Brain pericyte (primary cell): ENCODE measurements at regions not wholly inside any gene's neighbourhood (a gene's known extent, or its start where the extent isn't known, plus 50 kb on each side); places are given as distances from the start of the nearest gene placed in this dataset.

Source experiments
- DNase-seq: peaks from one replicate; pipeline ENCODE4 v3.0.0-alpha.2; 2012; ENCODE audit warnings: low read depth, low spot score

GRCh38 chr1:221933814-221934213 lies 191.9 kb upstream of the DUSP10 start:
- DNase-seq, result no peak

- no peak for DNase-seq
These were observed 184.6 kb upstream of the DUSP10 start for GRCh38 chr1:221926441-221926840.

GRCh38 chr1:221925947-221926346 lies 184.1 kb upstream of the DUSP10 start:
- no peak for DNase-seq

DNA sequence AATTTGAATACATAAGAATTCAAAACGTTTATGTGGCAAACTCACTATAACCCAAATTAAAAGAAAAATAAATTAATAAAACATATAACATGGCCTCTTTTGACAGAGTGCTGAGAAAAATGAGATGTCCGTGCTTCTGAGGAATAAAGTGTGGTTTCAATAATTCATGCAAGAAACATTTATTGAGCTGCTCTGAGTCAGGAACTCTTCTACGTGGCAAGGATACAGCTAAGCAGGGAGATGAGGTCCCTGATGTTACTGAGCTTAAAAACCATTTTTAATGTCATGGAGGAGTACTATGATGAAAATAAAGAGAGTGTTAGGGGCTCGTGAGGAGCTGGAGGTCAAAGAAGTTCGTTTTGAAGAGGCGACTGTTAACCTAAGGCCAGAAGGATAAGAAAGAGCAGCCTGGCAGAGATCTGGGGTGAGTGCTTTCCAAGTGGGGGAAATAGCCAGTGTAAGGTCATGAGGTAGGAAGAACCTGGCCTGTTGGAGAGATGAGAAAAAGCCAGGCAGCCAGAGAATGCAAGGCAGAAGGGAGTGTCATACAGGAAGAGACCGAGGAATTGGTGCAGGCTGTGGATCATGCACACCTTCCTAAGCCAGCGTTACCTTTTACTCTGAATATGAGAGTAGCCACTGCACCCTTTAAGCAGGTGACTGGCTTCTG lies 182.2 kb upstream of the DUSP10 start:
- no peak for DNase-seq

DNA sequence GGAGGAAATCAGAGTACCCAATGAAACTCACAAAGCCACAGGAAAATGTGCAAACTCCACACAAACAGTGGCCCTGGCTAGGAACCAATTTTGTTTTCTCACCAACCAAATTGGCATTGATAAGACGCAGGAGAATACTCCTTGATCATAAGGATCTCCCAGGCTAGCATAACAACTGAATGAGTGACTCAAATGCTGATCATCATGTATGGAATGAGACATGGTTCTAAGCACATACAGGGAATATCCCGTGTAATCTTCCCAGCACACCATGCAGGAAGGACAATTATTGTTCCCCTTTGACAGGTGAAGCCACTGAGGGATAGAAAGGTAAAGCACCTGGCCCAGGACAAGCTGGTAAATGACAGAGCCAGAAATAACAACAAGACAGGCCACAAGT lies 180.0 kb upstream of the DUSP10 start:
- no peak for DNase-seq

- no peak for DNase-seq
These were observed 177.9 kb upstream of the DUSP10 start for GRCh38 chr1:221919743-221920142.

GRCh38 chr1:221919341-221919740 lies 177.5 kb upstream of the DUSP10 start:
- no peak for DNase-seq

GRCh38 chr1:221916176-221916575 lies 174.3 kb upstream of the DUSP10 start:
- DNase-seq, result no peak

GRCh38 chr1:221915764-221916163 lies 173.9 kb upstream of the DUSP10 start:
- no peak for DNase-seq

- no peak for DNase-seq
These were observed 171.5 kb upstream of the DUSP10 start for GRCh38 chr1:221913351-221913892.

DNA sequence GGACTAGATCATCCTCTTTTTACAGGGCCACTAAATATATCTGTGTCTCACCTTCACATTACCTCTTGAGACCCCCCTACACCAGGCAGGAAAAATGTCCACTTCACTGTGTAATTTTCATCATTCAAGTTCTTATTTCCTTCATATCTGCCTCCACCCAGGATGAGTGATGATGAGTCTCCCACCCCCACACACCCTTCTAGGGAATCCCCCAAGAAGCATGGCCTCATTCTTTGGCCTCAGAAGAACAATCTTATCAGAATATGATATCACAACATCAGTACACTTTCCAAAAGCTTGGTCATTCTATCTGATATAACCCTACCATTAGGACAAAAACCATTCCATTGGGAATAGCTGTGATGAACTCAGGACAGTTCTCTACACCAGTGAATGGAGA lies 170.3 kb upstream of the DUSP10 start:
- no peak for DNase-seq

DNA sequence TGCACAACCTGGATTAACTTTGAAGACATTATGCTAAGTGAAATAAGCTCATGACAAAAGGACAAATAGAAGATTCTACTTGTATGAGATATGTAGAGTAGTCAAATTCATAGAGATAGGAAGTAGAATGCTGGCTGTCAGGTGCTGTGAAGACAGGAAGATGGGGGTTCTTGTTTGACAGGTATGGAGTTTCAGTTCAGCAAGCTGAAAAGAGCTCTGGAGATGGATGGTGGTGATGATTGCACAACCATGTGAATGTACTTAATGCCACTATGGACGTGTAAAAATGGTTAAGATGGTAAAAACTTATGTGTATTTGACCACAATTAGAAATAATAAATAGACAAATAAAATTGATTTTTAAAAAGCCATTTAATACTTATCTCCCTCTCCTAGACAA lies 169.8 kb upstream of the DUSP10 start:
- no peak for DNase-seq

- no peak for DNase-seq
These were observed 168.3 kb upstream of the DUSP10 start for GRCh38 chr1:221910222-221910621.

DNA sequence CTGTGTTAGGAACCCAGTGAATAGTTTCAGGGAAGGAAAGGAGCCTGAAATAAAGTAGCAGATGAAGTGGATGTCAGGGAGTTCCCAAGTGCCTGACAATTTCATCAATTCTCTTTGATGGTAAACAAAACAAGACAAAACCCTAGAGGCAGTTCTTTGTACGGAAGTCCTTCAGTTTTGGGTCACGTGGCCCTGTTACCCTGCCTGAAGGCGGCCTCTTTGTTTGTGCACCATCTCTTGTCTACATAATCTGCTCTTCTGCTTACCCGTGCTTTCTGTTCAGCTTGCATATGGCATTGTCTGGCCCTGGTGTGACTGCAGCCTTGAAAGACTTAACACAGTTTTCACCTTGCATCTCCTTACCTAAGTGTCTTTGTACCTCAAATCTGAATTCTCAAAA lies 166.7 kb upstream of the DUSP10 start:
- no peak for DNase-seq

- no peak for DNase-seq
These were observed 165.5 kb upstream of the DUSP10 start for GRCh38 chr1:221907166-221907932.

- DNase-seq, result no peak
These were observed 163.9 kb upstream of the DUSP10 start for GRCh38 chr1:221905802-221906201.

DNA sequence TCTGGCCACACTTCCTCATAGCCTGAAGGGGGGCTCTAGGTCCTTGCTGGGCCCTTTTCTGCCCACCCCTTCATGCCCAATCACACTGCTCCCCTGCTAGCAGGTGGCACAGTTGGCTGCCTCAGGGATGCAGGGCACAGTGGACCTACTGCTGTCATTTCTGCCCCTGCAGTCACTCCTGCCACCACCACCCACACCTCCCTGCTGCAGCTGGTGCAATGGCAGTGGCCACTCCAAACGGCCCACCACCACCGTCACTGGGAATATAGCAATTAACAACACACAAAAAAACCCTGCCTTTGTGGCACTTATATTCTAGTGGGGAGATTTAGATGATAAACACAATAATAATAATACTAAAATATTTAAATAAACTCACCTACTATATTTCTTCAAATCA lies 162.4 kb upstream of the DUSP10 start:
- DNase-seq, result no peak

DNA sequence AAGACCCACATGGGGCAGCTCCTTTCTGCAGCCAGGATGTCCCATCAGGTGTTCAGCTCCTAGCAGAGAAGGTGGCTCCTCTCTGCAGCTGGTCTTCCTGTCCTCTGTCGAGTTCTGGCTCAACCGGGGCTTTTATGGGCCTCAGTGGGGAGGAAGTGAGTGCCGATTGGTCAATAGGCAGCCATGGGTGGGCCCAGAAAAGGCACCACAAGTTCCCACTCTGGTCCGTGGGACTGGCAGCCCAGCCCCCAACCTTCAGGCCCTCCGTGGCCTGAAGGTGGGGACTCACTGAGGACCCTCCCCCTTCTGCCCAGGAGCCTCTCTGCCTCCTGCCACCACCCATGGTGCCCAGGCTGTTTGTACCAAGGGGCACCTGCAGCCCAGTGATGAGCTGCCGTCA lies 161.7 kb upstream of the DUSP10 start:
- no peak for DNase-seq

- no peak for DNase-seq
These were observed 161.1 kb upstream of the DUSP10 start for GRCh38 chr1:221902961-221903360.

GRCh38 chr1:221900678-221901077 lies 158.8 kb upstream of the DUSP10 start:
- DNase-seq, result no peak

- DNase-seq, result no peak
These were observed 155.4 kb upstream of the DUSP10 start for GRCh38 chr1:221897321-221897721.

GRCh38 chr1:221892301-221892830 lies 150.5 kb upstream of the DUSP10 start:
- DNase-seq, result no peak

- no peak for DNase-seq
These were observed 149.8 kb upstream of the DUSP10 start for GRCh38 chr1:221891708-221892107.
